Tibial artery (tissue), 4 donors: ENCODE measurements at regions not wholly inside any gene's neighbourhood (a gene's known extent, or its start where the extent isn't known, plus 50 kb on each side); places are given as distances from the start of the nearest gene placed in this dataset.

Experiments
- DNase-seq, 2 donors: peaks; one replicate each; pipeline ENCODE4 v3.0.0-alpha.2; 2019
- H3K27ac ChIP-seq, 2 donors: fragments of 200-600 bp; sonication (generic) in 1 of 2; 1 replicate in 1 of 2; 2 replicates in 1 of 2; pipeline ENCODE4 v1.5.1; 2018 to 2019; ENCODE audit warnings: mild to moderate bottlenecking in 1 of 2
- H3K27me3 ChIP-seq, 2 donors: fragments of 200-600 bp; sonication (generic) in 1 of 2; one replicate each; pipeline versions ENCODE4 v1.5.1 to v1.6.0; 2016 to 2019
- H3K36me3 ChIP-seq, 3 donors: fragments of 200-600 bp; sonication (generic) in 2 of 3; one replicate each; pipeline ENCODE4 v1.5.1; 2016 to 2019; ENCODE audit warnings: mild to moderate bottlenecking in 2 of 3
- H3K4me1 ChIP-seq, 4 donors: fragments of 200-600 bp; sonication (generic) in 2 of 4; 1 replicate in 3 of 4; 2 replicates in 1 of 4; pipeline ENCODE4 v1.5.1; 2016 to 2019
- H3K4me3 ChIP-seq, 2 donors: fragments of 200-600 bp; sonication (generic) in 1 of 2; 1 replicate in 1 of 2; 2 replicates in 1 of 2; pipeline ENCODE4 v1.5.1; 2018 to 2019; ENCODE audit warnings: mild to moderate bottlenecking in 2 of 2
- H3K9me3 ChIP-seq, 3 donors: fragments of 200-600 bp; sonication (generic) in 1 of 3; one replicate each; pipeline ENCODE4 v1.5.1; 2016 to 2019
- intact Hi-C: fragments of 100-400 bp; cut with DNase I; formaldehyde crosslinking; loops from one replicate; pipeline ENCODE4 v1.15.0; 2023; ENCODE audit warnings: low total_unique reads
- TF ChIP-seq, protein P1 (sequence below), 2 experiments: fragments of 200-600 bp in 1 of 2; fragments of 450-650 bp in 1 of 2; IDR thresholded peaks; one replicate each; pipeline ENCODE4 v1.5.1; 2017 to 2019; ENCODE audit warnings: antibody characterized with exemption in 2 of 2, mild to moderate bottlenecking in 1 of 2, moderate library complexity in 1 of 2

DNA sequence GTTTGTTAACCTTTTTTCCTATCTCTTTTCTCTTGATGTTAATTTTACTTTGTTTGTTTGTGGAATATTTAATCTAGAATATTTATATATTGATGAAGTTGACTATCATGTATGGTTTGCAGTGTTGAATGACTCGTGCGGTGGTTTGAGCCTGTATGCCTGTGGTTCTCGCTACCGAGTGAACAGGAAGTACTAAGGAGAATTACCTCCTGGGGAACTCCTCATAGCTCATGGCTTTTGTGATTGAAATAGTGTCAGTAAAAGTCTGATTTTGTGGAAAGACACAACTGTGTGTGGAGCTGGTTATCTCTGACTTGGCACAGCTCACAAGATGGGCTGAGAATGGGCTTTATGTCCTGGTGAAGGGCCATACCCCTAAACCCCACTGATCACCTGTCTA is 498.6 kb downstream of the GLRX3 start:
- DNase-seq, result no peak
- Histone ChIP-seq H3K36me3 (no peaks in the 10 kb centered on the region), H3K4me1 (no peaks in the 10 kb centered on the region), H3K4me3 (no peak overlapping the region), H3K27me3 (no peaks in the 10 kb centered on the region), H3K27ac (no peak overlapping the region), H3K9me3 (no peaks in the 10 kb centered on the region)
- intact Hi-C loops, result no loop called here
- TF ChIP-seq, protein P1, sequence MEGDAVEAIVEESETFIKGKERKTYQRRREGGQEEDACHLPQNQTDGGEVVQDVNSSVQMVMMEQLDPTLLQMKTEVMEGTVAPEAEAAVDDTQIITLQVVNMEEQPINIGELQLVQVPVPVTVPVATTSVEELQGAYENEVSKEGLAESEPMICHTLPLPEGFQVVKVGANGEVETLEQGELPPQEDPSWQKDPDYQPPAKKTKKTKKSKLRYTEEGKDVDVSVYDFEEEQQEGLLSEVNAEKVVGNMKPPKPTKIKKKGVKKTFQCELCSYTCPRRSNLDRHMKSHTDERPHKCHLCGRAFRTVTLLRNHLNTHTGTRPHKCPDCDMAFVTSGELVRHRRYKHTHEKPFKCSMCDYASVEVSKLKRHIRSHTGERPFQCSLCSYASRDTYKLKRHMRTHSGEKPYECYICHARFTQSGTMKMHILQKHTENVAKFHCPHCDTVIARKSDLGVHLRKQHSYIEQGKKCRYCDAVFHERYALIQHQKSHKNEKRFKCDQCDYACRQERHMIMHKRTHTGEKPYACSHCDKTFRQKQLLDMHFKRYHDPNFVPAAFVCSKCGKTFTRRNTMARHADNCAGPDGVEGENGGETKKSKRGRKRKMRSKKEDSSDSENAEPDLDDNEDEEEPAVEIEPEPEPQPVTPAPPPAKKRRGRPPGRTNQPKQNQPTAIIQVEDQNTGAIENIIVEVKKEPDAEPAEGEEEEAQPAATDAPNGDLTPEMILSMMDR (IDR thresholded peaks at IDR 0.05), result no peak

DNA sequence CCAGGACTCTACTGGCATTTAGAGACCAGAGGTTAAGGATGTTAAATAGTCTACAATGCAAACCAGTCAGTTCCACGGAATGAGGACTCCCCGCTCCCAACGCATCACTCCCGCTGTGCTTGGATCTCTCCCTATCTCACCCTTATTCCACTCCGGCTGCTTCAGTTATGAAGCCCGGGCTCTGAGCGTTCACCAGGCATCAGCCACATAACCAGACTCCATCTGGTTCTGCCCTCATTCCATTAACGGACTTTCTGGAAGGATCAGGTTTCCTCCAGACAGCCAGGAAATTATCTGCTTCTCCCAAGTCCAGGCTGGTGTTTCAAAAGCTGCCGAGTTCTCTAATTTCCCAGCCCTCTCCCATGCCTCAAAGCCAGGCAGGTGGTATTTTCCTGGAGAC is 499.3 kb downstream of the GLRX3 start:
- intact Hi-C loops, result no loop called here
- Histone ChIP-seq H3K36me3 (no peaks in the 10 kb centered on the region), H3K9me3 (no peaks in the 10 kb centered on the region), H3K4me3 (no peak overlapping the region), H3K27ac (no peak overlapping the region), H3K27me3 (no peaks in the 10 kb centered on the region), H3K4me1 (no peaks in the 10 kb centered on the region)
- TF ChIP-seq, protein P1 (IDR thresholded peaks at IDR 0.05), result no peak
- no peak for DNase-seq

DNA sequence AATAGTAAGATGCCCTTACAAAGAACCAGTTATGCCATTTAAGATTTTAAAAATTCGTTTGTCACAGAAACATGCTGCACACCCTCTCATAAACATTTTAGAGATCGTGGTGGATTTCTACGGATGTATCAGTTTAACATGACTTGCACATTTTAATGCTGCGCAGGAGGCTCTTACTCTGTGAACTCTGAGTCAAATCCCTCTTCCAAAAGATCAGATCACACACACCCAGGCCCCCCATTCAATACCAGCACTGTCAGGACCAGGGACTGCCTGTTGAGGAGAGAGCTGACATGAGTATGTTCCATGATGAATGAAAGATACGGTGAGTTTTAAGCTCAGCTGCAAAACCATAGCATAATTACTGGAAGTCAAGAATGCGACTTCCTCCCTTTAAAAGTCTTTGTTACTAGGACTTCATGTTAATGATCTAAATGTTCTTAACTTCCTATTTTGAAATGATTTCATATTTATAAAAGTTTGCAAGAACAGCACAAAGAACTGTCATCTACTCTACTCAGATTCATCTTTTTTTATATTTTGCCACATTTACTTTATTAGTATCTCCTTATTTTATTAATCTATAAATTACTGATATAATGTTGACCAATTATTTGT is 500.2 kb downstream of the GLRX3 start:
- intact Hi-C loops, result no loop called here

DNA sequence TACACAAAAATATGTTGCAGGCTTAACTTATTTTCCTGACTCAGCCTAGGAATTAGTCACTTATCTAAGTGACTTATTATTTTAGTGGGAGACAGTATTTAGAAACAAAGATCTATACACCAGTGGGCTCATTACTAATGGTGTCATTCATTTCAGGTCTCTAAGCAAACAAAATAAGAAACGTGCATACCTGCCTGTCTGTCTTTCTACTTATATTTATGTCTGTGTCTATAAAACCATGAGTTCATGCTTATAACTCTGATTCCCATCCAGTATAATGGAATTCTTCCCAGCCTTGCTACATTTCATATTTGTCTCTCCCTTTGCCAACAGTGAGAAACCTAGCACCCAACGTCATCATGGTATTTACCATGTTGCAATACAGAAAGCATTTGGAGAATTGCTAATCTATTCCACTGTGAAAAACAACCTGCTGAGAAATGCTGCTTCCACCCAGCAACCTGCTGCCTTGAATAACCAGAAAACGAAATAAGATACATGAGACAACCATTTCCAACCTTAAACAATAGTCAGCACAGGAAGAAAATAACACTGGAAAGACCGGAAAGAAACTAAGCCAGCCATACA is 501.0 kb downstream of the GLRX3 start:
- Histone ChIP-seq H3K27me3 (no peaks in the 10 kb centered on the region), H3K9me3 (no peaks in the 10 kb centered on the region), H3K4me1 (no peaks in the 10 kb centered on the region), H3K4me3 (no peak overlapping the region), H3K27ac (no peak overlapping the region), H3K36me3 (no peaks in the 10 kb centered on the region)
- DNase-seq, result no peak
- intact Hi-C loops, result no loop called here
- TF ChIP-seq, protein P1 (IDR thresholded peaks at IDR 0.05), result no peak

More for the DNA sequence above, 500.2 kb downstream of the GLRX3 start:
- no peaks in the 10 kb centered on the region for H3K27me3 ChIP-seq
- no peaks in the 10 kb centered on the region for H3K4me1 ChIP-seq
- no peak overlapping the region for H3K4me3 ChIP-seq
- DNase-seq, result no peak
- no peaks in the 10 kb centered on the region for H3K36me3 ChIP-seq
- TF ChIP-seq, protein P1 (IDR thresholded peaks at IDR 0.05), result no peak
- H3K9me3 ChIP-seq, result no peaks in the 10 kb centered on the region
- H3K27ac ChIP-seq, result no peak overlapping the region

DNA sequence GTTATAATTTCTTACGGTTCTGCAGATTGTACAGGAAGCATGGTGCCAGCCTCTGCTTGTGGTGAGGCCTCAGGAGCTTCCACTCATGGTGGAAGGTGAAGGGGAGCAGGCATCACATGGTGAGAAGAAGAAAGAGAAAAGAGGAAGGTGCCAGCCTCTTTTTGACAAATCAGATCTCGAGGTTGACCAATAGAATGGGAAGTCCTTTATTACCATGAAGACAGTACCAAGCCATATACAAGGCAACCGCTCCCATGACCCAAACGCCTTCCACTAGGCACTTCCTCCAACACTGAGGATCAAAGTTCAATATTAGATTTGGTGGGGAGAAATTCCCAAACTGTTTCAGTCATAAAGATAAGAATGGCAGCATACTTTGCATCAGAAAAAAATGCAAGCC is 502.8 kb downstream of the GLRX3 start:
- TF ChIP-seq, protein P1 (IDR thresholded peaks at IDR 0.05), result no peak
- intact Hi-C loops, result no loop called here
- DNase-seq, result no peak
- Histone ChIP-seq H3K4me1 (no peaks in the 10 kb centered on the region), H3K27ac (no peak overlapping the region), H3K27me3 (no peaks in the 10 kb centered on the region), H3K4me3 (no peak overlapping the region), H3K36me3 (no peaks in the 10 kb centered on the region), H3K9me3 (no peaks in the 10 kb centered on the region)
